DMS153 treated with DMSO at 0.1 percent for 48 hours (cell line): ENCODE measurements at regions not wholly inside any gene's neighbourhood (a gene's known extent, or its start where the extent isn't known, plus 50 kb on each side); places are given as distances from the start of the nearest gene placed in this dataset.
"Not testable (repeated sequence)": the region's sequence is repeated elsewhere in the genome, so short reads cannot be mapped to it uniquely, and the experiment has no call there.

ENCODE experiments used
- DNase-seq: peaks from one replicate; lab custom pipeline; 2025; ENCODE audit not compliant: unreplicated experiment; lab: John Stamatoyannopoulos, UW

- no peak for DNase-seq
Observed at GRCh38 chr13:111575276-111575675, 254.8 kb downstream of the TEX29 start.

GRCh38 chr13:111575719-111576118, 255.3 kb downstream of the TEX29 start:
- DNase-seq: no peak

- DNase-seq: no peak
Observed at GRCh38 chr13:111577208-111577828, 256.9 kb downstream of the TEX29 start.

GRCh38 chr13:111577956-111578605, 257.6 kb downstream of the TEX29 start:
- no peak for DNase-seq

- no peak for DNase-seq
Observed at GRCh38 chr13:111584101-111584672, 263.7 kb downstream of the TEX29 start.

GRCh38 chr13:111584870-111585269, 264.4 kb downstream of the TEX29 start:
- DNase-seq: no peak

GRCh38 chr13:111586291-111586690, 265.8 kb downstream of the TEX29 start:
- DNase-seq: no peak

- no peak for DNase-seq
Observed at GRCh38 chr13:111587249-111587648, 266.8 kb downstream of the TEX29 start.

- DNase-seq: no peak
Observed at GRCh38 chr13:111589321-111589720, 268.9 kb downstream of the TEX29 start.

- no peak for DNase-seq
Observed at GRCh38 chr13:111589992-111590391, 269.6 kb downstream of the TEX29 start.

GRCh38 chr13:111590796-111591195, 270.4 kb downstream of the TEX29 start:
- no peak for DNase-seq

GRCh38 chr13:111593490-111593889, 273.0 kb downstream of the TEX29 start:
- DNase-seq: not testable (repeated sequence)

- DNase-seq: no peak
Observed at GRCh38 chr13:111594606-111595005, 274.2 kb downstream of the TEX29 start.

GRCh38 chr13:111595276-111595675, 274.8 kb downstream of the TEX29 start:
- DNase-seq: no peak

GRCh38 chr13:111595791-111596190, 275.3 kb downstream of the TEX29 start:
- DNase-seq: no peak

GRCh38 chr13:111597191-111597611, 276.8 kb downstream of the TEX29 start:
- DNase-seq: no peak

- no peak for DNase-seq
Observed at GRCh38 chr13:111597618-111598017, 277.2 kb downstream of the TEX29 start.

GRCh38 chr13:111598747-111599146, 278.3 kb downstream of the TEX29 start:
- peak; percentile 9 for DNase-seq

GRCh38 chr13:111599791-111600190, 279.3 kb downstream of the TEX29 start:
- DNase-seq: no peak

GRCh38 chr13:111602874-111603273, 282.4 kb downstream of the TEX29 start:
- no peak for DNase-seq

GRCh38 chr13:111604097-111604496, 283.7 kb downstream of the TEX29 start:
- no peak for DNase-seq

- DNase-seq: no peak
Observed at GRCh38 chr13:111608556-111608955, 288.1 kb downstream of the TEX29 start.
